Astrocyte of the cerebellum (primary cell): ENCODE measurements at regions not wholly inside any gene's neighbourhood (a gene's known extent, or its start where the extent isn't known, plus 50 kb on each side); places are given as distances from the start of the nearest gene placed in this dataset.

Source experiments
- DNase-seq: peaks from one replicate; pipeline ENCODE4 v3.0.0-alpha.2; 2011; ENCODE audit warnings: low read depth
- H3K4me3 ChIP-seq: 2 replicates; pipeline ENCODE4 v1.5.1; 2011; ENCODE audit warnings: mild to moderate bottlenecking, low read depth, low read length, moderate library complexity
- CTCF ChIP-seq: IDR thresholded peaks from 2 replicates; pipeline ENCODE4 v1.5.1; 2012; ENCODE audit warnings: low read length, low read depth, moderate library complexity, mild to moderate bottlenecking; ENCODE audit errors: missing control alignments
- in situ Hi-C: cut with HindIII; loops from 2 replicates; pipeline ENCODE4 v1.10.0; 2017; ENCODE audit warnings: low sequenced_read_pairs

- DNase-seq, result no peak
- TF ChIP-seq CTCF, result no peak
Observed at GRCh38 chr11:81477277-81477676, 1256.4 kb downstream of the FAM181B start.

GRCh38 chr11:81476345-81476744 is 1257.3 kb downstream of the FAM181B start:
- no peak for DNase-seq
- no peak for TF ChIP-seq CTCF
- in situ Hi-C loops, result no loop called here
- no peak overlapping the region for H3K4me3 ChIP-seq

More at GRCh38 chr11:81477277-81477676, 1256.4 kb downstream of the FAM181B start:
- no peak overlapping the region for H3K4me3 ChIP-seq
- in situ Hi-C loops, result no loop called here

- no peak for DNase-seq
Observed at GRCh38 chr11:81472646-81473045, 1261.0 kb downstream of the FAM181B start.

GRCh38 chr11:81470446-81470845 is 1263.2 kb downstream of the FAM181B start:
- in situ Hi-C loops, result no loop called here
- TF ChIP-seq CTCF, result no peak
- DNase-seq, result no peak
- H3K4me3 ChIP-seq, result no peak overlapping the region

More at GRCh38 chr11:81472646-81473045, 1261.0 kb downstream of the FAM181B start:
- TF ChIP-seq CTCF, result no peak
- H3K4me3 ChIP-seq, result no peak overlapping the region
- in situ Hi-C loops, result no loop called here

- DNase-seq, result no peak
- H3K4me3 ChIP-seq, result no peak overlapping the region
- no peak for TF ChIP-seq CTCF
- in situ Hi-C loops, result no loop called here
Observed at GRCh38 chr11:81459766-81460306, 1273.8 kb downstream of the FAM181B start.

GRCh38 chr11:81449588-81450156 is 1284.0 kb downstream of the FAM181B start:
- no peak for DNase-seq
- in situ Hi-C loops, result no loop called here
- TF ChIP-seq CTCF, result no peak
- H3K4me3 ChIP-seq, result no peak overlapping the region
